GM21786 (cell line): ENCODE measurements at regions not wholly inside any gene's neighbourhood (a gene's known extent, or its start where the extent isn't known, plus 50 kb on each side); places are given as distances from the start of the nearest gene placed in this dataset.
"Not testable (repeated sequence)": the region's sequence is repeated elsewhere in the genome, so short reads cannot be mapped to it uniquely, and the experiment has no call there.

Experiments used
- ATAC-seq: cut with Tn5 transposase; IDR thresholded peaks from one replicate; pipeline ENCODE4 v1.9.1; 2021; ENCODE audit not compliant: unreplicated experiment

DNA sequence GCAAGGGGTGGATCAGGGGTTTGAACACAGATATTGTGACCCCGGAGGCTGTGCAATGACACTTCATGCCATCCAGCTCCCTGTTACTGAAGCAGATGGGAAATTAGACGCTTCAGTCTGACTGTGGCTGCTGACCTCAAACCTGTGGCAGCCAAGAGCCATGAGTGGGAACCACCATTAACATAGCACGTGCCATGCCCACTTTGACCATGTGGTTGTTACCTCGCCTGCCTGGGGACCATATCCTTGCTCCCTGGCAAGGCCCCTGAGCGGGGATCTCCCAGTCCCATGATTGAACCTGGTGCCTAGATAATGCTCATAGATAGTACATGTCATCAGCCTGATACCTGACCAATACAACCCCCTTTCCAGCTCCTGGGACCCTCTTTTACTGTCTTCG is 68.9 kb downstream of the CYP26B1 start:
- ATAC-seq = no peak

GRCh38 chr2:72077702-72078169 is 69.9 kb downstream of the CYP26B1 start:
- no peak for ATAC-seq

DNA sequence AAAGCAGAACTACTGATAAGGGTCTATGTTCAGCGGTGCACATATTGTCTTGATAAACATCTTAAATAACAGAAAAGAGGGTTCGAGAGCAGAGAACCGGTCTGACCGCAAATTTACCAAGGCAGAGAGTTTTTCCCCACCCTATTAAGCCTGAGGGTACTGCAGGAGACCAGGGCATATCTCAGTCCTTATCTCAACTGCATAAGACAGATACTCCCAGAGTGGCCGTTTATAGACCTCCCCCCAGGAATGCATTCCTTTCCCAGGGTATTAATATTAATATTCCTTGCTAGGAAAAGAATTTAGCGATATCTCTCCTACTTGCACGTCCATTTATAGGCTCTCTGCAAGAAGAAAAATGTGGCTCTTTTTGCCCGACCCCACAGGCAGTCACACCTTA is 74.3 kb downstream of the CYP26B1 start:
- not testable (repeated sequence) for ATAC-seq

- ATAC-seq = not testable (repeated sequence)
Observed at GRCh38 chr2:72064197-72064596, 83.5 kb downstream of the CYP26B1 start.

GRCh38 chr2:72062336-72062735 is 85.3 kb downstream of the CYP26B1 start:
- ATAC-seq = no peak

DNA sequence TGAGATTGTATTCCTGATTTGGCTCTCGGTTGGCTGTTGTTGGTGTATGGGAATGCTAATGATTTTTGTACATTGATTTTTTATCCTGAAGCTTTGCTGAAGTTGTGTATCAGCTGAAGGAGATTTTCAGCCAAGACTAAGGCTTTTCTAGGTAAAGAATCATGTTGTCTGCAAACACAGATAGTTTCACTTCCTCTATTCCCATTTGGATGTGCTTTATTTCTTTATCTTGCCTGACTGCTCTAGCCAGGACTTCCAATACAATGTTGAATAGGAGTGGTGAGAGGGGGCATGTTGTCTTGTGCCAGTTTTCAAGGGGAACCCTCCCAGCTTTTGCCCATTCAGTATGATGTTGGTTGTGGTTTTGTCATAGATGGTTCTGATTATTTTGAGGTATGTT is 90.4 kb downstream of the CYP26B1 start:
- ATAC-seq = no peak

DNA sequence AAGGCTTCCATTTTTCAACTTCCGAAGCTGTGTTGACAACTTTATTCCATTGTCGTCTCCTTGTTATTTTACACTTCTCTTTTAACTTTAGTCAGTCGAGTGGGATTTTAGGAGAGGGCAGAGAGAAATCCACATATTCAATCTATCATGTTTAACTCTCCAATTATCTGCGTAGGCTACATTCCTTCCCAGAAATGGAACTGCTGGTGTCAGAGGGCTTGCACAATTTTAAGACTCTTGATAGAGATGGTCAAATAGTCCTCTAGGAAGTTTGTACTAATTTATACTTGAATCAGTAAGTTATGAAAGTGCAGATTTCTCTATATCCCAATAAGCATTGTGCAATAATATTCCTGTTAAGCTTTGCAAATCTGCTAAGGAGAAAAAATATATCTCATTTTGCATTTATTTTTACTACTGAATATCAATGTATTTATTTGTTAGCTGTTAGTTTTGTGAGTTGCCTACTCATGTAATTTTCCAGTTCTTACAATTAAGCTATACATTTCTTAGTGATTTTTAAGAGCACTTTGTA is 95.6 kb downstream of the CYP26B1 start:
- ATAC-seq = no peak

DNA sequence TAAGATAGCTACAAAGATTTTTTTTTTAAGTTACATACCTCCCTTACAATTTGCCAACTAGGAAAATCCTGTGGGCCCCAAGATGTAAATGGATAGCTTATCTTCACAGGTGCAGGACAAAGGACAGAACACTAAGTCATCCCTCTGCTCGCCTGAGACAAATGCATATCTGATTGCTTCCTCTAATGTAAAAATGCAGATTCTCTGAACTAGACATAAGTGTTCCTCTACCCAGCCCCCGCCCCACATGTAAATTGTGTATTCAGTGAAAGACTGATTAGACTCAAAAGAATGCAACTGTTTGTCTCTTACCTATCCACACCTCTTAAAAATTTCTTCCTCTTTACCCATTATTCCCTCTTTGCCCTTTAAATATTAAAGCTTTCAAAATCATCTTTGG is 96.5 kb downstream of the CYP26B1 start:
- ATAC-seq = no peak

GRCh38 chr2:72050734-72051133 is 96.9 kb downstream of the CYP26B1 start:
- no peak for ATAC-seq

DNA sequence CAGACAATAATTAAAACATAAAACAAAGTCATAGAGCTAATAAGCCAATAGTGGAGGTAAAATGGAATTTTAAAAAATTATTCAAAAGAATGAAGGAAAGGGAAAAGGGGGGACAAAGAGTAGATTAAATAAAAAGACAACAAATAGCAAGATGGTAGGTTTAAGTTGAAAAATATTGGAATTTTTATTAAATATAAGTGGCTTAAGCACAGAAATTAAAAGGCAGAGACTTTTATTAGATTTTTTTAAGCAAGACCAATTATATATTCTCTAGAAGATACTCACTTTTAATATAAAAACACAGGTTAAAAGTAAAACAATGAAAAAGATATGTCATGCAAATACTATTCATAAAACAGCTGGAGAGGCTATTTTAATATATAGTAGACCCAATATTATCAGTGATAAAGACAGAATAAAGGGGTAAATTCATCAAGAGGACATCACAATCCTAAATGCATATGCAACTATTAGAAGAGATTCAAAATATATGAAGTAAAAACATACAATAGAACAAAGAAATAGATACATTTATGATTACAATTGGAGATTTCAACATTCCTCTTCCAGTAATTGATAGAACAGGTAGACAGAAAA is 98.7 kb downstream of the CYP26B1 start:
- ATAC-seq = no peak

GRCh38 chr2:72043985-72044384 is 103.7 kb downstream of the CYP26B1 start:
- no peak for ATAC-seq

DNA sequence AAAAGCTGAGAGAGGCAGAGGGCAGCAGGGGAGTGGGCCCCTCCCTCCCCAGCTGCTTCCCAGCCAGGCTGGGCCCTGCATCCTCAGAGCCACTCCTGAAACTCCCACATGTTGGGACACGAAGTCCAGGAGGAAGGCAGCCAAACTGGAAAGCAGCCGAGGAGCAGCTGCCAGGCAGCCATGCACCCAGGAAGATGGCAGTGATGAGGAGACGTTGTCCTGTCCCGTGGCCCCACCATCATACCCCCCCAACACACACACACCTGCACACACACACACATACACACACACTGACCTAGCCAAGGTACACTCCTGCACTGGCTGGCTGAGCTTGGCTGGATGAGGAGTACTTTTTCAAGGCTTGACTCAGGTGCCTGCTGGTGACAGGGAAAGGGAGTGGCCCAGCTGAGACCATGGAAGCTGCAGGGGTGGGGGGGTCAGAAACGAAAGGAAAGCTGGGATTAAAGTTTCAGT is 106.0 kb downstream of the CYP26B1 start:
- no peak for ATAC-seq

DNA sequence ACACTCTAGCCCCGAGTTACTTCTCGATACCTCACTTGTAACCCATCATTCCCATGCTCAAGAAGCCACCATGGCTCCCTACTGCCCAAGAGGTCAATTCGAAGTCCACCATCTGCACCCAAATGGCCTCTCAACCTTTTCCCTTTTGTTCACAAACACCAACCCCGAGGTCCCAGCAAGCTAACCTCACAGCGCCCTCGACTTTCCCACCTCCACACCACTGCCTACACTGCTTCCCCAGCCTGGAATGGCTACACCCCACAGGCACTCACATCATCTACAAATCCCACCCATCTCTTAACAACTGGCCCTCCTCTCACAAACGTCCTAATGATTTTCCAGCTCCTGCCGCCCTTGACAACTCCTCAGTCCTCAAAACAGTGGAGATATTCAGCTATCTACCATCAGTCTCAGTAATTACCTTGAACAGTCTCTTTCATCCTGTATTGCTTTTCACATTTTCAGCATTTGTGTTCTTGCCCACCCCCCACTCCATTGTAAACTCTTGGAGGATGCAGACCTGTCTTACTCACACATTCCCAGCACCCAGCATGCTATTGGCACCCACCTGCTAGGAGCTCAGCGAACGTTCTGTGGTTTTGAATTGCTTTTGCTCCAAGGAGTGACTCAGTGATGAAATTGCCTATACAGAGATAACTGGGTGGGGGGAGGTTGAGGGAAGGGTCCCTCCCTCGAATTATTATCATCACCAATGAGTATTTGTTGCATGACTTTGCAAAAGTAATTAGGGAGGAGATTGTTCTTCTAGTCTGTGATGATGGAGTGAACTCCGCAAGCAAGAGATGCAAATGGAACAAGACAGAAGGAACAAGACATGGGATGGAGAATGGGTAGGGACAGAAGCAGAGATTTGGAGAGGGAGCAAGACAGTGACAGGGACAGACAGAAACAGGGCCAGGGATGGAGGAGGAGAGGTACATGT is 106.8 kb downstream of the CYP26B1 start:
- no peak for ATAC-seq

DNA sequence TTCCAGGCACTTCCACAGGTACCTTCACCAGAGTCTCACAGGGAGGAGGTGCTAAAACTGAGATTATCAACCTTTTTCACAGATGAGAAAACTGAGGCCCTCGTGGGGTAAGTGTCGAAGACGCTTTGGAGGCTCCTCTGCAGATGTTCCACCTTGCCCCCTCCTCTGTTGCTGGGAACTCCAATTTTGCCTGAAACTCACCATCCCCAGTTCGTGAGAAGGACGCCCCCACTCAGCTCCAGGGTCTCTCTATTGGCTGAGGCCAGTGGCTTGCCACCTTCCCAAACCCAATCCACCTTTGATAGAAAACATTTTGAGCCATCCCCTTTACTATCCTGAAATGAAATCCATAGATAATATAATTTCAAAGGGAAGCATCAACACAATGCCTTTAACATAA is 109.1 kb downstream of the CYP26B1 start:
- ATAC-seq = no peak

GRCh38 chr2:72037261-72037666 is 110.4 kb downstream of the CYP26B1 start:
- ATAC-seq = no peak

DNA sequence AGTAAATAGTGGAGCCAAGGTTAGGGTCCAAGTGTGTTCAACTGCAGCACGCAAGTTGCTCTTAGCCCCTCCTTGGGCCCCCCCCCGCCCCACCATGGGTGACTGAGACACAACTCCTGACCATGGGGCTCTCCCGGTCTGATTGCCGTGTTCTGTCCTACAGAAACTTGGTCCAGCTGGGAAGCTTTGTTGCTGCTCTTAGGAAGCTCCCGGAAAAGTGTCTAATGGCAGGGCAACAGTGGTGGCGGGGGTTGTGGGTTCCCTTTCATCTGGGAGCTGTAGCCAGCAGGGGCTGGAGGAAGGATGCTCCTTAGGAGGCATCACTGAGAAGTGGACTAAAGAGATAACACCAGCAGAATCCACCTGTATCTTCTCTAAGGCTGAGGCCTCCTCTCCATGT is 111.1 kb downstream of the CYP26B1 start:
- ATAC-seq = no peak

DNA sequence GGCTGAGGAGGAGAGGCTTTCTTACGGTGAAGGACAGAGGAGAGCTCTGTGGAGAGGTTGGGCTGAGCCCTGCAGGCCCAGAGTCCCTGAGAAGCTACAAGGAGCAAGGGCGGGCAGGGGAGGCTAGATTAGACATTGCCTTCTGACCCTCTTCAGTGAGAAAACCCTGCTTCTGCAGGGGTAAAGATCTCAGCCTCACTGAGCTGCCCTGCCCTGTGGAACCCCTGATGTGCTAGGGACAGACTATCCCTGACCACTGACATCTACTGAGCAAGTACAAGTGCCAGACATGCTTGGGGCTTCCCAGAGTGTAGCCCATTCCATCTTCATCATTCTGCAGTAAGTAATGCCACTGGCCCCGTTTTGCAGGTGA is 111.5 kb downstream of the CYP26B1 start:
- ATAC-seq = no peak

DNA sequence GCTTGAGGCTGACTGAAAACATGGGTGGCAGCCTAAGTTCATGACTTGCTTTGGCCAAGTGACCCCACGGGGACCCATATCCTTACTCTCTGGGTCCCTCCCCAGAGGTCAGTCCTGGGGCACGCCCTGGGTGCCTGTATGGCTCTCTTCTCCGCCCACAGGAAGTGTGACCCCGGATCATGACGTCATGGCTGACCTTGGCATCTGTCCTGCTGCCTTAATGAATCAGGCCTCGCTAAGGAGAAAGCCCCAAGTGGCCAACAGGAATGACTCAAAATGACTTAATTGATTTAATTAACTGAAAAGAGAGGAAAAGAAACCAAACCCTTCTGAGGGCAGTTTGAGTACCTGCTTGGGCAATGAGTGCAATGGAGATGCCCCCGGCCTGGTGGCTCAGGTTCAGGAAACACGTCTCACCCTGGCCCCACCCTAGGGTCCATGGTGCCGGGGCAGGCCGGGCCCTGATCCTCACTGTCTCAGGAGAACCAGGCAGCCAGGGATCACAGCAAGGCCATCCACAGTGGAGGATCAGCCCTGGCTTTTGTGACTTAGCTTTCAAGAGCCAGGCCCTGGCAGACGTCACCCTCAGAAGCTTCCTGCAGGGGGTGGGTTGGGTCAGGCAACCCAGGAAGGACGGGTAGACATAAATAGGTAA is 112.0 kb downstream of the CYP26B1 start:
- ATAC-seq = no peak

DNA sequence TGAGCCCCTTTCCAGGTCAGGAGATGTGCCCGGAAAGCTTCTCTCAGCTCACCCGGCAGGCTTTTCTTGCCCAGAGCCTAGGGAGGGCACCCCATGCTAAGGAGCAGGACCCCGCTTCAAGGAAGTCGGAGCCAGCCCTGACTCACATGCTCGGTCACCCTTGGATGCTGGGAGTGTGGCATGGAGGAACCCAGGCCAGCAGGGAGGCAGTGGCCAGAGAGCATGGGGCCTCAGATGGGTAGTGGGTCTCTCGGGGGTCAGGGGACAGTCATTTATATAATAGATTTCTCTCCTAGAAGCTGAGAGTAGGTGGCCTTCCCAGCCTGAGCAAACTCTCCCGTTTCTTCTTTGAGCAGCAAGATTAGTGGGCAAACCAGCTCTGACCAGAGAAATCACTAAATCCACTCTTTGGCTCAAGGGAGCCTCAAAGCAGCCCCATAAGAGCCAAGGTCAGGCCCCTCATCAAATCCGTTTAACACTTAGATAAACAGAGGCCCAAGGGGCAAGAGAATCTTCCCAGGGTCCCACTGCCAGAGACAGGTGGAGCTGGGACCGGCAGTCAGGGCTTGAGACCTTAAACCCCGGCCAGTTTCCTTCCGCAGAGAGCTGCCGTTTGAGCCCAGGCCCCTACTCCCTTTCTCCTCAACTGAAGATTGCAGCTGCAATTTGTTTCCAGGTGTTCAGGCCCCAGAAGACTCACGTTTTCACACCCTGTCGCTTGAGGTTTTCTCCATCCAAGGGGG is 113.1 kb downstream of the CYP26B1 start:
- no peak for ATAC-seq

DNA sequence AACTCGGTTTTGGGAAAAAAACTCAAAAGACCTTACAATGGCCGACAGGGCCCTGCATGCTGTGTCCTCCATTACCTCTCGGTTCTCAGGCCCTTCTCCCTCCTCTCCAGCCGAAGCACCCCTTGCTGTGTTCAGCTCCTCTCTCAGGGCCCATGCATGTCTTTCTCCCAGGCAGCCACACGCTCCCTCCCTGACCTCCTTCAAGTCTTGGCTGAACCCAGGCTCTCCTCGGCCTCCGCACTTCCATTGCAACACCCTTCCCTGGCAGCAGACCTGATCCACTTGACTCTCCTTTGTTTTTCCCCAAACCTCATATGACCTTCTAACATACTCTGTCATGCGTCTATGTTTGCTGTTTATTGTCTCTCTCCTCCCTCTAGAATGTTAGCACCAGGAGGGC is 114.0 kb downstream of the CYP26B1 start:
- ATAC-seq = no peak
